ENCODE measurements at regions not wholly inside any gene's neighbourhood (a gene's known extent, or its start where the extent isn't known, plus 50 kb on each side); places are given as distances from the start of the nearest gene placed in this dataset.

DNA sequence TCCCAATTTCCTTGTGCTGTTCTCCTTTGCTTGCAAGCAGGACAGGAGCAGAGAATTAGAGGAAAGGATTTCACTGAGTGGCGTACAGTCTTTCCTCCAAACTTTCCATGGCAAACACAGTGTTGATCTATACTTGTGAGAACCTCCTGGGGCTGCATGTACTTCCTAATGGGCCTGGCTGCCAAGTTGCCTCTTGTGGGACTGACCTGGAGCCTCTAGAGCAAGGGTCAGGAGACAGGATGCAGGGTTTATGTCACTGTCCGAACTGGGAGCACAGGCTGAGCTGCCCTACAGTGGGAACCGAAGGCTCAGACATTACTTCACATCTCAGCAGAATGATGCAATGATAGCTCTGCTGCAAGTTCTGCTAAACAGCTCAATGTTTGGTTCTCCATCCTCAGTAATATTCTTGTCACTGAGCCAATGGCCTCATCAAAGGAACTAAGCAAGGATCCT, 102.3 kb downstream of the ENC1 start:
- no peak overlapping the region for H3K4me3 ChIP-seq (ENCODE audit: low read depth, low read length)
- no peak for DNase-seq (ENCODE audit: low read depth)
- TF ChIP-seq, protein P1, sequence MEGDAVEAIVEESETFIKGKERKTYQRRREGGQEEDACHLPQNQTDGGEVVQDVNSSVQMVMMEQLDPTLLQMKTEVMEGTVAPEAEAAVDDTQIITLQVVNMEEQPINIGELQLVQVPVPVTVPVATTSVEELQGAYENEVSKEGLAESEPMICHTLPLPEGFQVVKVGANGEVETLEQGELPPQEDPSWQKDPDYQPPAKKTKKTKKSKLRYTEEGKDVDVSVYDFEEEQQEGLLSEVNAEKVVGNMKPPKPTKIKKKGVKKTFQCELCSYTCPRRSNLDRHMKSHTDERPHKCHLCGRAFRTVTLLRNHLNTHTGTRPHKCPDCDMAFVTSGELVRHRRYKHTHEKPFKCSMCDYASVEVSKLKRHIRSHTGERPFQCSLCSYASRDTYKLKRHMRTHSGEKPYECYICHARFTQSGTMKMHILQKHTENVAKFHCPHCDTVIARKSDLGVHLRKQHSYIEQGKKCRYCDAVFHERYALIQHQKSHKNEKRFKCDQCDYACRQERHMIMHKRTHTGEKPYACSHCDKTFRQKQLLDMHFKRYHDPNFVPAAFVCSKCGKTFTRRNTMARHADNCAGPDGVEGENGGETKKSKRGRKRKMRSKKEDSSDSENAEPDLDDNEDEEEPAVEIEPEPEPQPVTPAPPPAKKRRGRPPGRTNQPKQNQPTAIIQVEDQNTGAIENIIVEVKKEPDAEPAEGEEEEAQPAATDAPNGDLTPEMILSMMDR (IDR thresholded peaks at IDR 0.05; ENCODE audit: insufficient read depth, low read depth, low read length, missing control alignments) = no peak

GRCh38 chr5:74536658-74537057, 103.9 kb downstream of the ENC1 start:
- H3K4me3 ChIP-seq (ENCODE audit: low read depth, low read length) = no peak overlapping the region
- TF ChIP-seq, protein P1 (IDR thresholded peaks at IDR 0.05; ENCODE audit: insufficient read depth, low read depth, low read length, missing control alignments) = no peak
- DNase-seq (ENCODE audit: low read depth) = no peak

DNA sequence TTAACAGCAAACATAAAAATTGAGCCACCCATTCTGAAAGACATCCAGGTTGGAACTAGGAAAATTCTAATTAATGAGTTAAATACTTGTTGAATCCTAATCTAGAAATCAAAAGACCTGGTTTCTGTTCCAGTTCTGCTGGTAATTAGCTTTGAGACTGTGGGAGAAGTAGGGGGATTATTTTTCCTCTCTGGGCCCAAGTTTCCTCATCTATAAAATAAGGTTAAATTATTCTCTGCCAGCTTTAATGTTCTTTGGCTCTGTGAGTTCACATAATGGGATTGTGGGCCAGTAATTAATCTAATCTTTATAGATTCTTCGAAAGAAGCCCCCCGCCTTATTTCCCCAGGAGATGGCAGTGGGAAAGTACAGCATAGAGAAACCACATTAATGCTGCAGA, 104.6 kb downstream of the ENC1 start:
- DNase-seq (ENCODE audit: low read depth) = no peak
- no peak overlapping the region for H3K4me3 ChIP-seq (ENCODE audit: low read depth, low read length)
- TF ChIP-seq, protein P1 (IDR thresholded peaks at IDR 0.05; ENCODE audit: insufficient read depth, low read depth, low read length, missing control alignments) = no peak

- no peak for DNase-seq (ENCODE audit: low read depth)
- TF ChIP-seq, protein P1 (IDR thresholded peaks at IDR 0.05; ENCODE audit: insufficient read depth, low read depth, low read length, missing control alignments) = no peak
- no peak overlapping the region for H3K4me3 ChIP-seq (ENCODE audit: low read depth, low read length)
These were observed 106.0 kb downstream of the ENC1 start for GRCh38 chr5:74534397-74535129.

- TF ChIP-seq, protein P1 (IDR thresholded peaks at IDR 0.05; ENCODE audit: insufficient read depth, low read depth, low read length, missing control alignments) = no peak
- no peak for DNase-seq (ENCODE audit: low read depth)
- H3K4me3 ChIP-seq (ENCODE audit: low read depth, low read length) = no peak overlapping the region
These were observed 110.0 kb downstream of the ENC1 start for GRCh38 chr5:74530326-74531050.

DNA sequence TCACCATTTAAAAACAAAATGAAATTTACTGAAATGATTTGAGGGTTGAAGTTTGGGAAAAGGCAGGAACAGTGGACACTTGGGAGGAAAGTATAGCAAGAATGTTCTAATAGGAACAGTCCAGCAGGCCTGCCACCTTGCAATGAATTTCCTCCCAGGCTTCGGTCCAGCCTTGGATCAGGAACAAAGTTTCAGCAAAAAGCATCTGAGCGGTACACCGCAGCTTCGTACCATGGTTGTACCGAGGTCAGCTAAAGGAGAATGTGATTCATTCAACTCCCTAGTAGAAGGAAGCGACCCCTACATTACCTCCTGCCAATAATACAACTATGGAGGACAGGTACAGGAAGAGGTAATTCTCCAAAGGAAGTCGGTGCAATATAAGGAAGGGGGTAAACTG, 111.4 kb downstream of the ENC1 start:
- DNase-seq (ENCODE audit: low read depth) = no peak
- TF ChIP-seq, protein P1 (IDR thresholded peaks at IDR 0.05; ENCODE audit: insufficient read depth, low read depth, low read length, missing control alignments) = no peak
- no peak overlapping the region for H3K4me3 ChIP-seq (ENCODE audit: low read depth, low read length)
